ENCODE measurements at regions not wholly inside any gene's neighbourhood (a gene's known extent, or its start where the extent isn't known, plus 50 kb on each side); places are given as distances from the start of the nearest gene placed in this dataset.

DNA sequence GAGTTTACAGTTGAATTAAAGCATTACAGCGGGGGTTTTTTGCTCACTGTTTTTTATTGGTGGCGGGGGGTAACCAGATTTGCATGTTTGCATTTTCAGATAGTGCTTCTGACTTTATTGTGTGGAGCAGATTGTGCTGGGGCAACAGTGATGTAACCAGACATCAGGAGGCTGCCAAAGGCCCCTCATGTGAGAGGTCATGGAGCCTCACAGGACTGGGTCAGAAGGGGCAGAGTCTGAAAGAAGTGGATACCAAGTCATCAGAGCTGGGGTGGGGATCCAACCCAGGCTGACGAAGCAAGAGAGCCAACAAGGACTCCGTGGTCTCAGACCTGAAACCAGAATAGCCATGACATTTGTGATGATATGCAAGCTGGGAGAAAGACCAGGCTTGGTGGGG lies 259.4 kb upstream of the TAS2R1 start:
- no peak overlapping the region for H3K4me2 ChIP-seq (replicated peaks; ENCODE audit: extremely low read depth, low read length, poor library complexity, severe bottlenecking)
- 81% methylated on average over 3 of the region's 4 CpGs for WGBS (ENCODE audit: insufficient coverage)
- no peaks in the 10 kb centered on the region for H3K4me1 Mint-ChIP-seq

DNA sequence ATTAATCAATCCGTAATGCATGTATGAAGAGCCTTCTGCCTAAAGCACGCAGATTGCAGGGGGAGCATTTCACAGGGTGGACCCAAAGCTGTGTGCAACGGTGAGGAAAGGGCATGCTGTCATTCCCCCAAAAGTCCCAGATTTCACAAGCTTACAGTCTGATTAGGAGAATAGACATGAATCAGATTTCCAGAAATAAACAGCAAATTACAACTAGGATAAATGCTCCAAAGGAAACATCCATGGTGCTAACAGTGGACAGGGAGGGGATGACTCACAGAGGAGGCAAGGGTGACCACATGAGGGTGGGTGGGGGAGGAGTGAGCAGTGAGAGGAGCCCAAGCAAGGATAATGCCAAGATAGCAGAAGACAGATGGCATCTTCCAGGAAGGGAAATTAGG lies 258.4 kb upstream of the TAS2R1 start:
- WGBS (ENCODE audit: insufficient coverage), result 100% methylated on average over 1 of the region's 3 CpGs

More for the DNA sequence above, 259.4 kb upstream of the TAS2R1 start:
- no peak overlapping the region for H3K27ac Mint-ChIP-seq
- no peaks in the 10 kb centered on the region for H3K27me3 ChIP-seq (ENCODE audit: control insufficient read depth in 2 of 2, insufficient read depth in 2 of 2, low read length in 2 of 2)
- peaks cover 0 to 2% (median 2%) of the 10 kb centered on the region in 3 donors for H3K27me3 Mint-ChIP-seq (ENCODE audit: low read depth in 3 of 3)
- no peak overlapping the region for H3K4me3 ChIP-seq (replicated peaks in 1 of 3; ENCODE audit: low read depth in 2 of 3, low read length in 3 of 3)
- H3K27ac ChIP-seq (ENCODE audit: low read depth in 1 of 2, low read length in 2 of 2), result no peak overlapping the region
- no peaks in the 10 kb centered on the region for H3K9me3 ChIP-seq (replicated peaks in 1 of 2; ENCODE audit: control insufficient read depth in 1 of 2, insufficient read depth in 1 of 2, low read length in 2 of 2)
- no peak overlapping the region for H3K9ac ChIP-seq (ENCODE audit: insufficient read depth, low read length, poor library complexity, severe bottlenecking)
- H2AFZ ChIP-seq (ENCODE audit: insufficient read depth, low read depth, low read length, poor library complexity, severe bottlenecking), result no peak overlapping the region
- TF ChIP-seq, protein P1, sequence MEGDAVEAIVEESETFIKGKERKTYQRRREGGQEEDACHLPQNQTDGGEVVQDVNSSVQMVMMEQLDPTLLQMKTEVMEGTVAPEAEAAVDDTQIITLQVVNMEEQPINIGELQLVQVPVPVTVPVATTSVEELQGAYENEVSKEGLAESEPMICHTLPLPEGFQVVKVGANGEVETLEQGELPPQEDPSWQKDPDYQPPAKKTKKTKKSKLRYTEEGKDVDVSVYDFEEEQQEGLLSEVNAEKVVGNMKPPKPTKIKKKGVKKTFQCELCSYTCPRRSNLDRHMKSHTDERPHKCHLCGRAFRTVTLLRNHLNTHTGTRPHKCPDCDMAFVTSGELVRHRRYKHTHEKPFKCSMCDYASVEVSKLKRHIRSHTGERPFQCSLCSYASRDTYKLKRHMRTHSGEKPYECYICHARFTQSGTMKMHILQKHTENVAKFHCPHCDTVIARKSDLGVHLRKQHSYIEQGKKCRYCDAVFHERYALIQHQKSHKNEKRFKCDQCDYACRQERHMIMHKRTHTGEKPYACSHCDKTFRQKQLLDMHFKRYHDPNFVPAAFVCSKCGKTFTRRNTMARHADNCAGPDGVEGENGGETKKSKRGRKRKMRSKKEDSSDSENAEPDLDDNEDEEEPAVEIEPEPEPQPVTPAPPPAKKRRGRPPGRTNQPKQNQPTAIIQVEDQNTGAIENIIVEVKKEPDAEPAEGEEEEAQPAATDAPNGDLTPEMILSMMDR (IDR thresholded peaks at IDR 0.05), result no peak
- H3K36me3 ChIP-seq (replicated peaks in 1 of 2; ENCODE audit: control insufficient read depth in 1 of 2, insufficient read depth in 2 of 2, low read length in 2 of 2), result no peaks in the 10 kb centered on the region
- peaks cover 1 to 15% (median 6%) of the 10 kb centered on the region in 7 donors for H3K9me3 Mint-ChIP-seq
- H3K79me2 ChIP-seq (ENCODE audit: insufficient read depth, low read length), result no peaks in the 10 kb centered on the region
- intact Hi-C loops (cut with micrococcal nuclease), result no loop called here
- H3K36me3 Mint-ChIP-seq, result no peaks in the 10 kb centered on the region
- no peak overlapping the region for H3K4me3 Mint-ChIP-seq
- H3K4me1 ChIP-seq (ENCODE audit: control insufficient read depth in 1 of 2, insufficient read depth in 2 of 2, low read length in 2 of 2), result no peaks in the 10 kb centered on the region
- DNase-seq, result no peak
- no peaks in the 10 kb centered on the region for H4K20me1 ChIP-seq (ENCODE audit: insufficient read depth, low read length)

More for the DNA sequence above, 258.4 kb upstream of the TAS2R1 start:
- Histone ChIP-seq H3K4me1 (ENCODE audit: control insufficient read depth in 1 of 2, insufficient read depth in 2 of 2, low read length in 2 of 2) (no peaks in the 10 kb centered on the region), H2AFZ (ENCODE audit: insufficient read depth, low read depth, low read length, poor library complexity, severe bottlenecking) (no peak overlapping the region), H3K27ac (ENCODE audit: low read depth in 1 of 2, low read length in 2 of 2) (no peak overlapping the region), H3K36me3 (replicated peaks in 1 of 2; ENCODE audit: control insufficient read depth in 1 of 2, insufficient read depth in 2 of 2, low read length in 2 of 2) (no peaks in the 10 kb centered on the region), H3K9ac (ENCODE audit: insufficient read depth, low read length, poor library complexity, severe bottlenecking) (no peak overlapping the region), H3K4me3 (replicated peaks in 1 of 3; ENCODE audit: low read depth in 2 of 3, low read length in 3 of 3) (no peak overlapping the region), H3K9me3 (replicated peaks in 1 of 2; ENCODE audit: control insufficient read depth in 1 of 2, insufficient read depth in 1 of 2, low read length in 2 of 2) (no peaks in the 10 kb centered on the region), H3K27me3 (ENCODE audit: control insufficient read depth in 2 of 2, insufficient read depth in 2 of 2, low read length in 2 of 2) (no peaks in the 10 kb centered on the region), H3K79me2 (ENCODE audit: insufficient read depth, low read length) (no peaks in the 10 kb centered on the region), H3K4me2 (replicated peaks; ENCODE audit: extremely low read depth, low read length, poor library complexity, severe bottlenecking) (no peak overlapping the region), H4K20me1 (ENCODE audit: insufficient read depth, low read length) (no peaks in the 10 kb centered on the region)
- Mint-ChIP-seq H3K4me1 (no peaks in the 10 kb centered on the region), H3K27me3 (ENCODE audit: low read depth in 3 of 3) (peaks cover 0 to 2% (median 2%) of the 10 kb centered on the region in 3 donors), H3K36me3 (no peaks in the 10 kb centered on the region), H3K27ac (no peak overlapping the region), H3K9me3 (peaks cover 0 to 11% (median 6%) of the 10 kb centered on the region in 7 donors), H3K4me3 (no peak overlapping the region)
- TF ChIP-seq, protein P1 (IDR thresholded peaks at IDR 0.05), result no peak
- DNase-seq, result no peak
- intact Hi-C loops (cut with micrococcal nuclease), result no loop called here
